GM19043 (cell line): ENCODE measurements at regions not wholly inside any gene's neighbourhood (a gene's known extent, or its start where the extent isn't known, plus 50 kb on each side); places are given as distances from the start of the nearest gene placed in this dataset.
"Not testable (repeated sequence)": the region's sequence is repeated elsewhere in the genome, so short reads cannot be mapped to it uniquely, and the experiment has no call there.

Experiments used
- ATAC-seq: cut with Tn5 transposase; IDR thresholded peaks from one replicate; pipeline ENCODE4 v1.9.1; 2021; ENCODE audit warnings: low read depth; ENCODE audit not compliant: unreplicated experiment

DNA sequence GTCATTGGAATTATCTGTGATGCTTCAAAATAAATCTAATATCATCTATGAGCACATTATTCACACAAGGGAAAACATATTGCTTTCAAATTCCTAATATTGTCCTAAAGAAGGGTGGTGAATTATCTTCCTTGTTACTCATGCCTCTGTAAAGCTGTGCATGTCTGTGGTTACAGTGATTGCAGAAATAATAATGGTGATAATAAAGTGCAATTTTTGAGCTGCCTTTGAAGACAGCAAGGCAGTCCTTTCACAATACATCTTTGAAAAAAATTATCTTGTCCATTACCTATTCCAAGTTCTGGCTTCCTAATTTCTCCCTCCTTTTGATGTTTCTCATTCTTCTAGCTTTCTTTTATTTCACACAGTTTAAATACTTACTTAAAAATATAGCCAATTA lies 442.1 kb upstream of the EYS start:
- no peak for ATAC-seq

DNA sequence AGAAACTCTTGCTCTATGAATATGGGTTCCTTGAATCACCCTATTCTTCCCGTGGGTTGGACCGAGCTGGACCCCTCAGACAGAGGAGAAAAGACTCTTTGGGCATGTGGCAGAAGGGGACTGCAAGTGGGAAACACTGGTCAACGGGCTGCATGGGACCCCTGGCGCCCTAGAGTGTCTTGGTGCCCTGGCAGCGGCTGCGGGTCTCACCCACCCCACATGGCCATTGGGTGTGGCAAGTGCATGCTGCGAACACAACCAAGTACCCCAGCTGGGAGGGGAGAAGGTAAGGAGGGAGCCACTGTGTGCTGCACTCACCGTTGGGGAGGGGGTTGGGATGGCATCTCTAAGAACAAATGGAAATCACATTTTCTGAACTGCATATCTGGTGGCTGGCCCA lies 438.8 kb upstream of the EYS start:
- no peak for ATAC-seq

DNA sequence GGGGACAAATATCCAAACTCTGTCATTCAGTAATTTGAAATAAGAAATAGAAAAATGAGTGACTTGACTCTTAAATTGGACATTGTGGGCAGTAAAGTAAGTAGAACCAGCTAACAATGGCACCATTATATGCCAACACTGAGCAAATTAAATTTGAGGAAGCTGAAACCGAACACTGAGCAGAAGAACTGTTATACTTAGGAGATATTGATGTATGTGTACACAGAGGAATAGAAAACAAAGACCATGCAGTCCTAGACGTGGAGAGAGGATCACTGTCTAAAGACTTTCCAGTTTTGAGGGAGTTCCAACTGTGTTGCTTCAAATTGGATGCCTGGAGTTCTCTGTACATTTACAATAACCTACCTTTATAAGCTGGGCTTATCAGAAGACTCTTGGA lies 427.0 kb upstream of the EYS start:
- ATAC-seq = no peak

DNA sequence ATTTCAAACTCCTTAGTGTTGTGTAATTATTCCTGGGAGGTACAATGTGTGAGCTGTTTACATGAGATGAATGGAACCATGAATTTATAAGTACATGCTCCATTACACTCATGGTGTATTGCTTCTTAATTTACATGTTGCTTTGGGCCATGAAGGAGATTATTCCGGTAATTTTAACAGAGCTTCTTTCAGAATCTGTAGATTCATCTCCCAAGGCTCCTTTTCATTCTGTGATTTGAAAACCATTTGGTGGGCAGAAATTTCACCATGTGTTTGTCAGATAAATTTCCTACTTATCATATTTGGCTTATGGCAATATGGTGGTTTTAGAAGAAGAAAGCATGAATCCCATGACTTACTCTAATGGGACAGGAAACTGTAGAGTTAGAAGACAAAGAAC lies 421.6 kb upstream of the EYS start:
- ATAC-seq = no peak

DNA sequence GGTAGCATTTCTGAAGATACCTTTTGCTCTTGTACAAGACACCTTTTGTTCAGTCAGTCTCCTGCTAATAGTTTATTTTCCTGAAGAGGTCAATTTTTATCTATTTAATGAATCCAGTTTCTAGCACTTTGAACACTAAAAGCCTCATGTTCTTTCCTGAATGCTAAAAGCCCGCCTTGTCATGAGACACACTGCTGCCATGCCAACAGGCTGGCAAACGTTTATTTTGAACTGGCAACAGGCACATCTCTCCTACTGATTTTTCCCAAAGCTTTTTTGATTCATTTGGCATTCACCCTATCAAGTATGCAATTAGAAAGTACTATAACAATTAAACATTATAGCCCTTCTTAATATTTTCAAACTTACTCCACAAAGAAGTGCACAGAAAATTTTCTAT lies 421.2 kb upstream of the EYS start:
- ATAC-seq = no peak

DNA sequence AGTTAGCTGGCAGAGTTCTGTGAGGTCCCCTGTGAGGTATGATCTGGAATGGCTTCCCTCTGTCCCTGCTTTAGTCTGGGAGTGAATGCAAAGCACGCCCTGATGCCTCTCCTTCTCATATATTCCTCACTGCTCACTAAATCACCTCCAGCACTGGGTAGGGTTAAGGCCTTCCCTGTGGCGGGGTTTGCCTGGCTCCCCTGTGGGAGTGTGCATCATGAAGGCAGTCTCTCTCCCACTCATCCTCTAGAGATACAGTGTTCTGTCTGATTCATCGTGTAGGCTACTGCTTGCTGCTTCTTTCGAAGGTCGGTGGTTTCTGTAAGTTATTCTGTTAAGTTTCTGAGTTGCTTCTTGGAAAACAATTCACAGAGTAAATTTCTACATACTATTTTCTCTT lies 420.0 kb upstream of the EYS start:
- no peak for ATAC-seq

DNA sequence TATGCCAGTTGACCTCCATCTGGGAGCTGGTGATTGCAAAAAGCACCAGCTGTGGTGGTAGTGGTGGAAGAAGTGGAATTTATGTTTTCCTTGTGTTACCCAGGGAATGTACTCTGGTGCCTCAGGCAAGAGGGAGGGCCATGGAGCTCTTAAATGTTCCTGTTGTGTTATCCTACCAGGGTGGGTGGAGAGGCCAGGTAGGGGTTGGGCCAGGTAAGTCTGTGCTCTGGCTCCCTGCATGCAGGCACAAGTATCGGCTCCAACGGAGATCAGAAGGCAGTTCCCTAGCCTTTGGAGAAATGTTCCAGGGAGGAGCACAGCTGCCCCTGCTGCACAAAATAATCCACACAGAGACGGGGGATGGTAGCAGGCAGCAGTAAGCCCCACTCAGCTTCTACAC lies 419.3 kb upstream of the EYS start:
- ATAC-seq = no peak

DNA sequence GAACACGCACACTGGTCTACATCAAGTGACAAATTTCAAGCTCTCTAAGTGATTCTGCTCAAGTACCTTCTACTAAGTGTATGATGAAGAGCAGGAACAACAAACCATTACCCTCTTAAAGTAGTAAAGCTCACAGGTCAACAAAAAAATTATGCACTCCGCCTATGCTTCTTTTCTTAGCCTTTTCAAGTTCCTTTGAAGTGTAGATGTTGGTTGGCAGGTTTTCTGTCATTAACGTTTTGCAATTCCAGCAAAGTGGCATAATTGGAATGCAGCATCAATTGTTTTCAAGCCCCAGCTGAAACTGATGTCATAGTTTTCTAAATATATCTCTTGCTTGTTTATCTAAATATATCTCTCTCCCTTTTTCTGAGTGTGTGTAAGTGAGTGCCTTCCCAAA lies 396.9 kb upstream of the EYS start:
- ATAC-seq = no peak

DNA sequence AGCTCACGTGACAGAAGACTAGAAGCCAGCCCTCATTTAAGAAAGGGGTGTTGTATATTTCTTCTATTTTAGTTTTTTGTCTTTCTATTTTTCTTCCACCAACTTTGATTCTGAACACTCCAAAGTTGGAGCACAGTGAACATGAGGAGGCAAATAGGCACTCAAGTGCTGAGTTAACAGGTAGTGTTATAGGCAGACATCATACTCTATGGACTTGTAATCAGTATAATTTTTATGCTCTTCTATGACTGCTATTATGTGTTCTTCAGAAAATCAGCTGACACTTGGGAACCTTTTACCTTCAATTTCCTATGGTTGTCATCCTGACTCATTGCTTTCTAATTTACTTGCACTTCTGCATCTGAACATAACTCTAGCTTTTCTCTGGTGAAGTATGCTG lies 396.3 kb upstream of the EYS start:
- no peak for ATAC-seq

DNA sequence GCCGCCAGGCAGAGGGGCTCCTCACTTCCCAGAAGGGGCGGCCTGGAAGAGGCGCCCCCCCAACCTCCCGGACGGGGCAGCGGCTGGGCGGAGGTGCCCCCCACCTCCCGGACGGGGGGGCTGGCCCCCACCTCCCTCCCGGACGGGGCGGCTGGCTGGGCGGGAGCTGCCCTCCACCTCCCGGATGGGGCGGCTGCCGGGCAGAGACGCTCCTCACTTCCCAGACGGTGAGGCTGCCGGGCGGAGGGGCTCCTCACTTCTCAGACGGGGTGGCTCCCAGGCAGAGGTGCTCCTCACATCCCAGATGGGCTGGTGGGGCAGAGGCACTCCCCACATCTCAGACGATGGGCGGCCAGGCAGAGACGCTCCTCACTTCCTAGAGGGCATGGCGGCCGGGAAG lies 389.7 kb upstream of the EYS start:
- ATAC-seq = no peak

DNA sequence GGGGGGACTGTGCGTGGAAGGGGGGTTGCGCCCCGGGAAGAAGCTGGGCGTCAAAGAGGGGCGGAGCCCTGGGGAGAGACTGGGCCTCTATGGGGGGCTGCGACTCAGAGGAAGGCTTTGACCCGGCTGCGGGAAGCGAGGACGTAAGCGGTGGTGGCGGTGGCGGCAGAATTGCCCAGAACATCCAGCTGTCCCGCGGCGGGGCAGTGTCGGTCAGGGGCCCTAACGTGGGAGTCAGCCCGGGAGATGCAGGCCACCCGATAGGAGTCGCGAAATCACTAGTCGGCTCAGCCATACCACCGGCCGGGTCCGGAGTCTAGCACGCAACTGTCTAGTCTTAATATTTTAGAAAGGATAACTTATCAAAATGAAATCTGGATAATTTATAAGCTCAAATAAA lies 387.6 kb upstream of the EYS start:
- no peak for ATAC-seq

DNA sequence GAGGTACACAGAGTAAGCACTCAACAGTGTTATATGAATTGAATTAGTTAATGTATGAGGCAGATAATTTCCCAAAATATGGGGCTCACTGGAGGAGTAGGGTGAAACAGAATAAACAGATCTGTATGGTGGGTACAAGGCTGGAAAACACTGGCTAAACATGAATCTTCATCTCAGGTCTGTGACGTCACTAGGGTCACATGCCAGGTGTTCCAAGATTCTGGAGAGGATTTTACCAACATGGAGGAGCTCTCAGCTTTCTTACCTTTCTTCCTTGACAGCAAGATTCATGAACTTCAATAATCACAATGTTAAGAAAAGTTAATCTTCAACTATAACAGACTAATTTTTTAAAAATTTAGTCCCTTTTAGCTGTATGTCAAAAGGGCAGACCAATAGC lies 385.3 kb upstream of the EYS start:
- ATAC-seq = not testable (repeated sequence)

DNA sequence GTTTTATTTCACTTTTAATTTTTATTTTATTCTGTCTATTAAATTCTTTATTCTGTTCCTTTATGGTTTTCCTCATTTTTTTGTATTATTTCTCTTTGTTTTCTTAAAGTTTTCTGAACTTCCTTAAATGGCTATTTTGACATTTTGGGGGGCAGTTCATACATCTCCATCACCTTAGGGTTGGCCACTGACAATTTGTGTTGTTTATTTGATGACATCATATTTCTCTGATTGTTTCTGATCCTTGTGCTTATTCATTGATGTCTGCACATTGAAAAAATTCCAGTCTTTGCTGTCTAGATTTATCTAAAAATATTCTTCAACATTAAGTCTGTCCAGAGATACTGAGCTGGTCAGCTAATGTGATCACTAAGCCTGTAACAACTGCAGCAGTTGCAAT lies 379.5 kb upstream of the EYS start:
- ATAC-seq = no peak

DNA sequence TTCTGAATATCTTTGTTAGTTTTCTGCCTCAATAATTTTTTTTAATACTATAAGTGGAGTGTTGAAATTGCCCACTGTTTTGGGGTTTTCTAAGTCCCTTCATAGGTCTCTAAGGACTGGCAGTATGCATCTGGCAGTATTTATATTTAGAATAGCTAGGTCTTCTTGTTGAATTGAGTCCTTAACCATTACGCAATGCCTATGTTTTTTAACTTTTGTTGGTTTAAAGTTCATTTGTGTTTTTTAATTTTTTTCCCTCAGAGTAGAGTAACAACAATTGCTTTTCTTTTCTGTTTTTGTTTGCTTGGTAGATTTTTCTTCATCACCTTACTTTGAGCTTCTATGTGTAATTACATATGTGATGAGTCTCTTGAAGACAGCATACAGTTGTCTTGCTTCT lies 375.9 kb upstream of the EYS start:
- ATAC-seq = no peak

DNA sequence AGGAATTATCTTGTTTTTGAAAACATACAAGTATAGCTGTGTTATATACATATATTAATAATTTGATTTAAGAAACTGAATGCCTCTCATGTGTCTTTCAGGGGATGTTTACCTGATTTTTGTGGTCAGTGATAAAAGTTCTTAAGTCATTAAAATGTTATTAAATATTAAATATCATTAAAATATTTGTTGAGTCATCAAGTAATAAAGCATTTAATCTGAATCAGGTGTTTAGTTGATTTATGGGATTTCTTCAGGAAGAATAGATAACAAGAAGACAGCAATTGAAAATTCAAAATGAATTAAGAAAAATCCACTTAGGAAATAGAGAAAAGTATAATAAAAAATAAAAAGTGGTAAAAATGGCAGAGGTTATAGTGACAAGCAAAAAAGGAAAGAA lies 361.9 kb upstream of the EYS start:
- no peak for ATAC-seq

DNA sequence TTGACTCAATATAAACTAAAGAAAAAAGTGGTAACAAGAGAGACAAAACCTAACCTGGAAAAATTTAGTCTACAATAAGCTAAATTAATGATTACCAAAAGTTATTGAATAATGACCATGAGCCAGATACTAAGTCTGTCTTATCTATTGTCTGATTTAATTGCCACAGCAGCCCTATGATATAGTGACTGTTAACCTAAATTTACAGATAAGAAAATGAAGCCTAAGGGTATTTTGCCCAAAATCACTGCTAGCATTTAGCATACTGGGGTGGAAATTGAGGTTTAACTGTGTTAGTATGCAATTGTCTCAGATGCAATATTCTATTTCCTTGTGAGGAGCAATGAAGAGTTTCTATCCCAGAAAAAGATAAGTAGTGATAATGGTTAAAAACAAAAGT lies 361.0 kb upstream of the EYS start:
- no peak for ATAC-seq

DNA sequence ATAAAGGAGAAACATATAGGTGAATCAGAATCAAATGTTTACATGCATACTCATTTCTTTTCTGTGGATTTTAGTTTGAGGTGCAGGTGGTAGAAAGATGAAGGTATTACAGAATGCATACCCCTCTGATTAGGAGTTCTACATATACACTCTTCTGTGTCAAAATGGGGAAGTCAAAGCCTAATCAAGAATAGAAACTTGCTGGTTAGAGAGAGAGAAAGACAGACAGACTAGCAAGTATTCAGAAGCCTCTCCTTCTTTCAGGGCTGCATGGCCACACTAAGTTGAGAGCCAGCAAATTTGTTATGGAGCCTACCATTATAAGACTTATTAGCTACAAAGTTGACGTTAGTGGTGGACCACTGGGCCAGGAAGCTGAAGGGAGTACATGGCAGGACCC lies 358.3 kb upstream of the EYS start:
- no peak for ATAC-seq

DNA sequence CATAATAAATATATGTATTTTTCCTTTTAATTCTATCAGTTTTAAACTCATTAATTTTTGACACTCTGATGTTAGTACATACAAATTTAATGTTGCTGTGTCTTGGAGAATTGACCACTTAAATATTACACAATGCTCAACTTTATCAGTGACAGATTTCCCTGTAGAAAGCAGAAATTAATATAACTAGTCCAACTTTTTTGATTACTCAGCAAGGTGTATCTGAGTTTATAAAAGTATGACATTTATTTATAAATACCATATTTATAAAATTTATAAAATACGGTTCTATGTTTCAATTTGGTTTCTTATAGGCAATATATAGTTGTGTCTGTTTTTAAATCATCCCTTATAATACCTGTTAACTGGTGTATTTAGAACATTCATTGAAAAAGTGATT lies 350.0 kb upstream of the EYS start:
- ATAC-seq = no peak

DNA sequence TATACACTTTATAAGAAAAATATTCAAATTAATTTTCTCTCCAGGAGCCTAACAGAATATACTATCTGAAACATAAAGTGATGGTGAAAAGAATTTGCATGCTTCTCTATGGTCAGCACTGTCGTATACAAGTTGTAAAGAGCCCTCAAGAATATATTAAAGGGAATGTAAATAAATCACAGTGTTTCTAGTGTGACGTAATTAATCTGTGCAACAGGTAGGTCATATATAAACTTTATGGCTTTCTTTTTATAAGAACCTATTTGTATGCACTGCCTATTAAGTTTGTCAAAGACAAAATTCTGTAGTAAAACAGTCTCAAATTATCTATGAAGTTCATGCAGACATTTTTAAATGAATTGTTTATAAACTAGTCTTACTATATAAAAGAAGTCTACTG lies 347.9 kb upstream of the EYS start:
- ATAC-seq = no peak

DNA sequence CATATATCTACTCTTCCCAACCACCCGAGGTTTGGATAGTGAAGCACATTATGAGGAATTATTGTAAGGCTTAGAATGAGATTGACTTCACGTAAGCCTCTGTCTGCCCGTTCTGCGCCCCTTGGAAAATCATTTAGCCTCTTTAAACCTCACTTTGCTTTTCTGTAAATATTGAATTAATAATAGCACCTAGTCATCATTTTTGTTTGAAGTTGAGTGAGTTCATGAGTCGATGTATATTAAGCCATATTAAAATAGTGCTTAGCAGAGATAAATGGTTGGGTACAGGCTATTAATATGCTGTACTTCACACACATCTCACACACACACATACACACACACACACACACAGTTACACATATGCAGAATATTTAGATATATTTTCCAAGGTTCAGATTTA lies 344.8 kb upstream of the EYS start:
- no peak for ATAC-seq

DNA sequence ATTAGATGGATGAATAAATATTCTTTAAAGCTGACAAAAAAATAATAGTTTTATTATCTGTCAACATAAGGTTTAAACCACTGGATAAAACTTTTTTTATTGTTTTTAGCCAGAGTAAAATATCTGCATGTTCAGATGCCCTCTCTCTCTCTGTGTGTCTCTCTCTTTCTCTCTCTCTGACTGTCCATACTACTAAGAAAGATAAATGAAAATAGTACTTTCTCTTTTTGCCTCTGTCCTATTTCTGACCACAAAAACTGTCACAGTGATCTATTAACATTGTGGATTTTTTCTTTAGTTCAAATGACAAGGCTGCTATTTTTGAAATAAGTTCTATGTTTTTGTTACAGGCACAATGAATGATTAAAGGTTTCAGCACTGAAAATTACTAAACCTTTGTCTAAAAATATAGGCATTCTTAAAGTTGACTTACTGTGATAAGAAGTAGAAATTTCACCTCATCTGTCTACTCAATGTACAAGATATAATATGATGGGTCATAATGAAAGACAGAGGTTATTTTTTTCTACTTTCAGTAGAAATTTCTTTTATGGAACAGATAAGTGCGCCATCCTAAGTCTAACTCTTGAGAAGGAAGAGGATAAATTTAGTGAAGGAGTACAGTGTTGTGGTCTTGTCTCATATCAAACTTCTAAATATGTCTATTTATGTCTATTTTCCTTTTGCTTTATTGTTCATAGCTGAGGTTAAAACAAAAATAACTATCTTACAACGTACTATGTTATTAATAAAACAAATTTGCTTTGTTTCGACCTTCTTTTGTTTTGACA lies 341.9 kb upstream of the EYS start:
- ATAC-seq = no peak

DNA sequence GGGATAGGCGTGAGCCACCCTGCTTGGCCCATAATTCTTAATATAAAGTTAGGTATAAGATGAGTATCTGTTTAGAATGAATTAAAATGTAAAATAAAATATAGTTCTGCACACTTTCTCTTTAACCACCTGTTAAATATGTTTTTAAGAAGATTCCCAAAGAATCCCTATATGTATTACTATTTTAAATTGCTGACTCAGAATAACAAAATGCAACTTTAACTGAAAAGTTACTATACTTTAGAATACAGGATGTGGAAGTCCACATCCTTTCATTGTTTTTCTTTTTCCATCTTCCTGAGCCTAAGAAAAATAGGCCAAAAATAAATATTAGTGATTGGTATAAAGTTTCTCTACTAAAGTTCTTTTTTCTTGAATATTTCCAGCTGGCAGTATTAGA lies 325.6 kb upstream of the EYS start:
- no peak for ATAC-seq

DNA sequence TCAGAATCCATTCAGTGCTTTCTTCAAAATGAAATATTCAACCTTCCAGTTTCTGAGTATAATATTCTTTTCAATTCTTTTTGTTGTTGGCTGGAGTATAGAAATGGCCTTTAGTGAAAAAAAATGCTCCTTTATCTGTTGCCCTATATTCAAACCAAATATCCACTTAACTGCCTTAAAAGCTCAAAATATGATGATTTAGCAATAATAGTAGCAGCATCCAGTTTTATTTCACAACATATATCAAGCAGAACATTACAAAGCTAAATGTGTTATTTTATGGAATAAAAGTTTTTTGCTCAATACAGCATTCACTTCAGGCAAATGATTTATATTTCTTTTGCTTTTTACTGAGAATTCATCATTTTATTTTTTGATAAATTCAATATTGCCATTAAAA lies 322.4 kb upstream of the EYS start:
- ATAC-seq = no peak
